GM19328 (cell line): ENCODE measurements at regions not wholly inside any gene's neighbourhood (a gene's known extent, or its start where the extent isn't known, plus 50 kb on each side); places are given as distances from the start of the nearest gene placed in this dataset.

Source experiments
- ATAC-seq: cut with Tn5 transposase; IDR thresholded peaks from one replicate; pipeline ENCODE4 v1.9.1; 2021; ENCODE audit warnings: mild to moderate bottlenecking, moderate library complexity; ENCODE audit not compliant: unreplicated experiment

DNA sequence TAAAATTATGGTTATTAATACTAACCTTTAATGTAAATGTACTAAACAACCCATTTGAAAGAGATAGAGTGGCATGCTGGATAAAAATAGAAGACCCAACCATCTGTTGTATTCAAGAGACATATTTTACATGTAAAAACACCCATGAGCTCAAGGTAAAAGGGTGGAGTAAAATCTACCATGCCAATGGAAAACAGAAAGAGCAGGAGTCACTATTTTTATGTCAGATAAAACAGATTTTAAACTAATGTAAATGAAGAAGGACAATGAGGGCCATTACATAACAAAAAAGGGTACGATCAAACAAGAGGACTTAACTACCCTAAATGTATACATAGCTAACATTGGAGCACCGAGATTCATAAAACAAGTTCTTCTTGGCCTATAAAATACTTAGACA, 66.3 kb downstream of the ITM2A start:
- ATAC-seq = no peak

DNA sequence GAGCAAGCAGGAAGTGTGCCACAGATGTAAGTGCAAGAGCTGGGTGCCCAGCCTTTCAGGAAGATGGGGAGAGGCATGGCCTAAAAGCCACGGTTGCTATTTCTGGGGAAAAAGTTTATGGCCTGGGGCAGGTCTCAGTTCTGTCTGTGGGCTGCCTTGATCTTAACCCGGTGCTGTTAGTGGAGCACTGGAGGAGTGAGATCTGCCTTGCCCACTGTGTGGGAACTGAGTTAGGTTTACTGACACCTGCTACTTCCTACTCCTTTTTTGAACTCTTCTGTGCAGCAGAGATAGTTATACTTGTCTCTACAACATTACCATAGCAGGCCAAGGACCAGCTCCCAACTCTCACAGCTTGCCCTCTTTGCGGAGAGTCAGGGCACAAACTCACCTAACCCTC, 76.5 kb downstream of the ITM2A start:
- ATAC-seq = no peak

DNA sequence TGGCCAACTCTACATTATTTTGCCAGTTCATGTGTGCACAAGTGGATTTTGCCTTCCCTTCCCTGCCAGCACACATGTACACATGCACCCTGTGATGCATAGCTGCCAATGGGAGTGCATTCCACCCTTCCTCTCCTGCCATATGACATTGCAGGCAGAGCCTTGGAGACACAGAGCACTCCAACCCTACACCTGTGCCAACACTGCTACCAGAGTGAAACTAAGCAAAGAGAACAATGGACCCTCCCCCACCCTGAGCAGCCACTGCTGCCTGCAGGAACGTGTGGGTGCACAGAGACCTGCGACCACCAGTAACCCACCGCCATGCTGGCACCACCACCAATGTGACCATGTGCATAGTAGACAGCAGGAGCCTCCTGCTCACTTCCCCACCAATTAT, 78.4 kb downstream of the ITM2A start:
- no peak for ATAC-seq

- no peak for ATAC-seq
Measured at GRCh38 chrX:79287724-79288123, 79.4 kb downstream of the ITM2A start.

DNA sequence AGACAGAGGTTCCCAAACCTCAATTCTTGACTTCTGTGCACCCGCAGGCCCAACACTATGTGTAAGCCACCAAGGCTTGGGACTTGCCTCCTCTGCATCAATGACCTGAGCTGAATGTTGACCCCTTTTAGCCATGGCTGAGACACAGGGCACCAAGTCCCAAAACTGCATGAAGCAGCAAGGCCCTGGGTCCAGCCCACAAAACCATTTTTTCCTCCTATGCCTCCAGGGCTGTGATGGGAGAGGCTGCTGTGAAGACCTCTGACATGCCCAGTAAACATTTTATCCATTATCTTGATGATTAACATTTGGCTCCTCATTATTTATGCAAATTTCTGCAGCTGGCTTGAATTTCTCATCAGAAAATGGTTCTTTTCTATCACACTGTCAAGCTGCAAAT, 85.4 kb downstream of the ITM2A start:
- ATAC-seq = no peak

DNA sequence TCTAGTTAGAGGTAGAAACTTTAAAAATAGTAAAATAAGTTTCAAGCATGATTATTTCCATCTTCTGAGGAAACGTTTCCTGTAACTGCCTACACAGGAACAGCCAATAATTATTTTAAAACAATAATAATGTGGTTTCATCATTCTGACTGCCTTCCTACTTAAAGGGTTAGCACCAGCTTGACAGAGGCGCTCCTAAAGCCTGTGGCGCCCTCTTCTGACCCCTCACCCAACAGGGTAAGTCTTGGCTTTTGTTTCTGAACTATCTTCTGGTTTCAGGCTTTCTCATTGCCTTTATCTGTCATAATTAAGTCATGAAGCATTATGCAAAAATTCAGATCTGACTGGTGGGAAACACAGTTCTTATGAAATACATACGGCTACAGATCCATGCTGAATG, 96.7 kb downstream of the ITM2A start:
- ATAC-seq = peak; percentile 93

GRCh38 chrX:79268788-79269187, 98.3 kb downstream of the ITM2A start:
- ATAC-seq = no peak

DNA sequence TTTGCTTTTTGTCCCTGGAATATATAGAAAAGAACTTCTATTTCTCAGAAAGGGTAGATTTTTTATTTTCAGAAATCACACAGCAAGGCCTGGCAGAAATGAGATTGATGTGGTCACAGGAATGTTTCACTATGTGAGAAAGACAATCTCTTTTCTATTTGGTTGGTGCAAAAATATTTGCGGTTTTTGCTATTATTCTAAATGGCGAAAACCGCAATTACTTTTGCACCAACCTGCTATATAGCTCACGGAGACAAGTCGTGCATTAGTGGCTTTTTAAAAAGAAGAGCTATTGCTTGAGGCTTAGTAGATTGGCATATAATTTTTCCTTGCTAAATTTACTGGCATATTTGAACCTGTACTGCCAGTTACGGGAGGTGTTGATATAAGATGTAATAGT, 100.4 kb downstream of the ITM2A start:
- ATAC-seq = no peak

GRCh38 chrX:79263550-79263949, 103.6 kb downstream of the ITM2A start:
- ATAC-seq = no peak

- peak; percentile 88 for ATAC-seq
Measured at GRCh38 chrX:79259073-79259689, 108.0 kb downstream of the ITM2A start.

DNA sequence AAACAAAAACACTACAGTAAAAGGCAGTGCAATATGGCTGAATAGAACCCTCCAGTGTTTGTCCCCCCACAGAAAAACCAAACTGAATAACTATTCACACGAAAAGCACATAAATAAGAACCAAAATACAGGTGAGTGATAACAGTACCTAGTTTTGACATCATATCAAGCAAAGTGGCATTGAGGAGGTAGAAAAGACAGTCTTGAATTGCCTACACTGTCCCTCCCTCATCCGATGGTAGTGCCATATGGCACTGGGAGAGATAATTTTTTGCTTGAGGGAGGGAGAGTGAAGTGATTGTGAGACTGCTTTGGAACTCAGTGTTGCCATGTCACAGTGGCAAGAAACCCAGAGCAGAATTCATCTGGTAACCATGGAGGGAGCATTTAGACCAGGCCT, 99.2 kb downstream of the GPR174 start:
- ATAC-seq = no peak

DNA sequence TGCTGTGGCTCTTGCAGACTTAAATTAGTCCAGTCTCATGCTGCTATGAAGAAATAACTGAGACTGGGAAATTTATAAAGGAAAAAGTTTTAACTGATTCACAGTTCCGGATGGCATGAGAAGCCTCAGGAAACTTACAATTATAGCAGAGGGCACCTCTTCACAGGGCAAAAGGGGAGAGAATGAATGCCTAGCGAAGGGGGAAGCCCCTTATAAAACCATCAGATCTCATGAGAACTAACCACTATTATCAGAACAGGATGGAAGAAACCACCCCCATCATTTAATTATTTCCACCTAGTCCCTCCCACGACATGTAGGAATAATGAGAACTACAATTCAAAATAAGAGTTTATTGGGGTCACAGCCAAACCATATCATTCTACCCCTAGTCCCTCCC, 91.4 kb downstream of the GPR174 start:
- no peak for ATAC-seq

DNA sequence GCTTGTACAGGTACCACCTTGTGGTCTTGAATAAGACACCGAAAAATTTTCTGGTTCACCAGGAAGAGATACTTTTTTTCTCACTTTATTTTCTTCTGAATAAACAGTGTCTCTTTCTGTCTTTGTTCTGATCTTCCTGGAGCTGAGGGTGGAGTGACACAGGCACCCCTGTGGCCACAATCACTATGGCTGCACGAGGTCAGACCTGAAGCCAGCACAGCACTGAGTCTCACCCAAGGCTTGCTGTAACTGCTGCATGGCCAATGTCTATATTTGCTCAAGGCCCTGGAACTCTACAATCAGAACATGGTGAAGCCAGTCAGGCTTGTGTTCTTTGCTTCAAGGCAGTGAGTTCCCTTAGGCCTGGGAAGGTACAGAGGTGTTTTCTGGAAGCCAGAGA, 87.2 kb downstream of the GPR174 start:
- ATAC-seq = no peak
